AG04450 (cell line): ENCODE measurements at regions not wholly inside any gene's neighbourhood (a gene's known extent, or its start where the extent isn't known, plus 50 kb on each side); places are given as distances from the start of the nearest gene placed in this dataset.

ENCODE experiments used
- CTCF ChIA-PET: fragments of 300-600, 350-600 bp; formaldehyde crosslinking; extraction: SDS; loops from one replicate; lab custom pipeline; 2022; ENCODE audit warnings: antibody characterized with exemption, inconsistent platforms; lab: Charles Lee
- POLR2A ChIA-PET: fragments of 350-600 bp; formaldehyde crosslinking; extraction: SDS; loops from one replicate; lab custom pipeline; 2021; ENCODE audit warnings: antibody characterized with exemption, inconsistent platforms; lab: Yijun Ruan, JAX
- DNase-seq: peaks from one replicate; pipeline ENCODE4 v3.0.0-alpha.2; 2011; ENCODE audit warnings: low read depth, low spot score
- H3K27ac ChIP-seq: one replicate; pipeline ENCODE4 v1.5.1; 2012; ENCODE audit warnings: low read depth, low read length, control low read depth
- H3K27me3 ChIP-seq: one replicate; pipeline ENCODE4 v1.6.0; 2012; ENCODE audit warnings: low read length; ENCODE audit not compliant: control insufficient read depth, insufficient read depth
- H3K4me3 ChIP-seq: 2 replicates; pipeline ENCODE4 v1.5.1; 2011; ENCODE audit warnings: mild to moderate bottlenecking, low read depth, low read length, control low read depth
- H3K9me3 ChIP-seq: 2 replicates; pipeline ENCODE4 v1.5.1; 2012; ENCODE audit warnings: low read length; ENCODE audit not compliant: control insufficient read depth, insufficient read depth
- CTCF ChIP-seq: IDR thresholded peaks from 2 replicates; pipeline ENCODE4 v1.5.1; 2011; ENCODE audit warnings: low read depth, low read length, control low read depth, inconsistent platforms

GRCh38 chr6:80457439-80457933, 351.0 kb downstream of the BCKDHB start:
- TF ChIP-seq CTCF = no peak
- ChIA-PET POLR2A (interaction anchor here (0.5 to 1.2 kb wide), 6 partner anchors 19 to 1540 kb away, joined by 3 to 5 read pairs (median 4); no protein-coding TSS in a partner anchor), CTCF (interaction anchor here (1.4 kb wide), 2 partner anchors 66 to 243 kb away, joined by 4 to 6 read pairs; no protein-coding TSS in a partner anchor)
- Histone ChIP-seq H3K9me3 (no peaks in the 10 kb centered on the region), H3K27me3 (no peaks in the 10 kb centered on the region), H3K27ac (no peak overlapping the region), H3K4me3 (no peak overlapping the region)
- peak; percentile 88 for DNase-seq

- ChIA-PET CTCF (interaction anchor here (1.4 kb wide), 2 partner anchors 66 to 243 kb away, joined by 4 to 6 read pairs; no protein-coding TSS in a partner anchor), POLR2A (interaction anchor here (0.5 to 1.2 kb wide), 5 partner anchors 18 to 1541 kb away, joined by 3 to 5 read pairs (median 4); no protein-coding TSS in a partner anchor)
- H3K27ac ChIP-seq = no peak overlapping the region
- TF ChIP-seq CTCF = no peak
- no peak overlapping the region for H3K4me3 ChIP-seq
- H3K27me3 ChIP-seq = no peaks in the 10 kb centered on the region
- no peak for DNase-seq
- no peaks in the 10 kb centered on the region for H3K9me3 ChIP-seq
These were observed 350.4 kb downstream of the BCKDHB start for GRCh38 chr6:80456724-80457438.

GRCh38 chr6:80454661-80455365, 348.3 kb downstream of the BCKDHB start:
- H3K9me3 ChIP-seq = no peaks in the 10 kb centered on the region
- ChIA-PET CTCF (no interaction called here), POLR2A (interaction anchor here (0.9 kb wide), 1 partner anchor 30 kb away, joined by 4 read pairs; no protein-coding TSS in a partner anchor)
- no peak for TF ChIP-seq CTCF
- no peak for DNase-seq
- H3K27me3 ChIP-seq = no peaks in the 10 kb centered on the region
- no peak overlapping the region for H3K4me3 ChIP-seq
- H3K27ac ChIP-seq = peak overlapping the region; percentile 41

GRCh38 chr6:80454197-80454596, 347.7 kb downstream of the BCKDHB start:
- ChIA-PET POLR2A (interaction anchor here (0.9 kb wide), 1 partner anchor 29 kb away, joined by 4 read pairs; no protein-coding TSS in a partner anchor), CTCF (no interaction called here)
- Histone ChIP-seq H3K27ac (peak overlapping the region; percentile 41), H3K27me3 (no peaks in the 10 kb centered on the region), H3K4me3 (no peak overlapping the region), H3K9me3 (no peaks in the 10 kb centered on the region)
- no peak for TF ChIP-seq CTCF
- DNase-seq = no peak
